ENCODE measurements at regions not wholly inside any gene's neighbourhood (a gene's known extent, or its start where the extent isn't known, plus 50 kb on each side); places are given as distances from the start of the nearest gene placed in this dataset.
"Not testable (repeated sequence)": the region's sequence is repeated elsewhere in the genome, so short reads cannot be mapped to it uniquely, and the experiment has no call there.

GRCh38 chr3:106305127-106305526, 436.3 kb upstream of the CBLB start:
- no peak for DNase-seq (ENCODE audit: low read depth, low spot score)

- DNase-seq (ENCODE audit: low read depth, low spot score), result no peak
Measured at GRCh38 chr3:106305882-106306435, 437.1 kb upstream of the CBLB start.

- no peak for DNase-seq (ENCODE audit: low read depth, low spot score)
Measured at GRCh38 chr3:106309274-106309673, 440.5 kb upstream of the CBLB start.

GRCh38 chr3:106309798-106310197, 441.0 kb upstream of the CBLB start:
- DNase-seq (ENCODE audit: low read depth, low spot score), result not testable (repeated sequence)

GRCh38 chr3:106317141-106318055, 448.6 kb upstream of the CBLB start:
- DNase-seq (ENCODE audit: low read depth, low spot score), result no peak

GRCh38 chr3:106321438-106321837, 452.6 kb upstream of the CBLB start:
- not testable (repeated sequence) for DNase-seq (ENCODE audit: low read depth, low spot score)

- DNase-seq (ENCODE audit: low read depth, low spot score), result no peak
Measured at GRCh38 chr3:106323586-106323985, 454.8 kb upstream of the CBLB start.

- DNase-seq (ENCODE audit: low read depth, low spot score), result no peak
Measured at GRCh38 chr3:106326941-106327695, 458.3 kb upstream of the CBLB start.

GRCh38 chr3:106327696-106328025, 458.8 kb upstream of the CBLB start:
- no peak for DNase-seq (ENCODE audit: low read depth, low spot score)

- DNase-seq (ENCODE audit: low read depth, low spot score), result no peak
Measured at GRCh38 chr3:106328224-106328623, 459.4 kb upstream of the CBLB start.

GRCh38 chr3:106329521-106329920, 460.7 kb upstream of the CBLB start:
- DNase-seq (ENCODE audit: low read depth, low spot score), result no peak

- no peak for DNase-seq (ENCODE audit: low read depth, low spot score)
Measured at GRCh38 chr3:106331636-106332035, 462.8 kb upstream of the CBLB start.

GRCh38 chr3:106332129-106332528, 463.3 kb upstream of the CBLB start:
- no peak for DNase-seq (ENCODE audit: low read depth, low spot score)

- DNase-seq (ENCODE audit: low read depth, low spot score), result no peak
Measured at GRCh38 chr3:106332884-106333283, 464.1 kb upstream of the CBLB start.

GRCh38 chr3:106333911-106334618, 465.3 kb upstream of the CBLB start:
- no peak for DNase-seq (ENCODE audit: low read depth, low spot score)

- no peak for DNase-seq (ENCODE audit: low read depth, low spot score)
Measured at GRCh38 chr3:106336619-106337018, 467.8 kb upstream of the CBLB start.

GRCh38 chr3:106337116-106337515, 468.3 kb upstream of the CBLB start:
- no peak for DNase-seq (ENCODE audit: low read depth, low spot score)

GRCh38 chr3:106338582-106339214, 469.9 kb upstream of the CBLB start:
- DNase-seq (ENCODE audit: low read depth, low spot score), result no peak

GRCh38 chr3:106339551-106339950, 470.7 kb upstream of the CBLB start:
- DNase-seq (ENCODE audit: low read depth, low spot score), result no peak

- DNase-seq (ENCODE audit: low read depth, low spot score), result no peak
Measured at GRCh38 chr3:106341087-106341486, 472.3 kb upstream of the CBLB start.

GRCh38 chr3:106341586-106342162, 472.9 kb upstream of the CBLB start:
- DNase-seq (ENCODE audit: low read depth, low spot score), result no peak

Data from smooth muscle cell of the brain vasculature (primary cell).